ENCODE measurements at regions not wholly inside any gene's neighbourhood (a gene's known extent, or its start where the extent isn't known, plus 50 kb on each side); places are given as distances from the start of the nearest gene placed in this dataset.
"Not testable (repeated sequence)": the region's sequence is repeated elsewhere in the genome, so short reads cannot be mapped to it uniquely, and the experiment has no call there.

DNA sequence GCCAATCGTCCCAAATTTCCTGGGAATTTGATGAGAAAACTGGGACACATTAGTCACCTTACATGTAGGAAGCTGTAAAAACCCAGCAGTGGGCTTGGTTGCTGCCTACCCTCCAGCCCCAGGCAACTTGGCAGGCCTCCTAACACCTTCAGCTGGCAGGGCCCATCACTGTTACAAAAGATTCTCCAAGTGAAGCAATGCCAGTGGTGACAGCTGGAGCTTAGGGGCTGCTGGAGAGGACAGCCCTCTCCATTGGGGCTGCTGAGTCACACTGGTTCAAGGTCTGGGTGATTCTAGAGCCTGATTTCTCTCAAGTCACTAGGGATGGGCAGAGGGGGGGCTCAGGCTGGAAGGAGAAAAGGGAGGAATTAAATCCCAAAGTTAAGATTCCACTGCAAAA lies 180.6 kb downstream of the COPRS start:
- no peak for DNase-seq (ENCODE audit: low read depth)

DNA sequence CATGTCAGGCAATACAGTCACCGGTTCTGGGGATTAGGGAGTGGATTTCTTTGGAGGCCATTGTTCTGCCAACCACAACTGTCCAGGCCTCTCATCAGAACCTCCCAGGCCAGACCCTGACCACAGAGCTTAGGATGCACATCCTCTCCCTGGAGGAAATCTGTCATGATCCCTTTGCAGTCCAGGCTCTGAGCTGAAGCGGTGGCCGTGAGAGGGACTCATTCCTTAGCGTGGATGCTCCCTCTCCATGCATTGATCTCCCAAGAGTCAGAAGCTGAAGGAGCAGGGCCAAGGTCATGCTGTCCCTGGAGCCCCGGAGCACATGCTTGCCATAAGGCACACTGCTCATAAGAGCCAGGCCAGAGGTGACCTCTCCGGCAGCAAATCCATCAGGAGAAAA lies 181.4 kb downstream of the COPRS start:
- DNase-seq (ENCODE audit: low read depth), result no peak

DNA sequence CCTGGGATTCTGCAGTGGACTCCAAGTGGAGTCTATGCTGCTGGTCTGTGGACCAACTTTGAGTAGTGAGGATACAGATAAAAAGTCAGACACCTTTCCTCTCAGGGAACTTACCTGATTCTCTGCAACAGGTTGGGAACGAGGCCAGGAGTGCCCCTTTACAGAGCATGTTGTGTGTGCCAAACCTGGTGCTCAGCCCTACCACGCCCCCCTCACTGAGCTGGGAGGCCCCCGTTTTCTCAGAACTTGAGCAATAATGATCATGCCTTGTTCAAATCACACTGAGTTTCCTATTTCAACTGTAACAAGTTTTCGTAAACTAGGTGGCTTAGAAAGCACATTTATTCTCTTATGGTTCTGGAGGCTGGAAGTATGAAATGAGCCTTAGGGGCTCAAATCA lies 182.0 kb downstream of the COPRS start:
- no peak for DNase-seq (ENCODE audit: low read depth)

DNA sequence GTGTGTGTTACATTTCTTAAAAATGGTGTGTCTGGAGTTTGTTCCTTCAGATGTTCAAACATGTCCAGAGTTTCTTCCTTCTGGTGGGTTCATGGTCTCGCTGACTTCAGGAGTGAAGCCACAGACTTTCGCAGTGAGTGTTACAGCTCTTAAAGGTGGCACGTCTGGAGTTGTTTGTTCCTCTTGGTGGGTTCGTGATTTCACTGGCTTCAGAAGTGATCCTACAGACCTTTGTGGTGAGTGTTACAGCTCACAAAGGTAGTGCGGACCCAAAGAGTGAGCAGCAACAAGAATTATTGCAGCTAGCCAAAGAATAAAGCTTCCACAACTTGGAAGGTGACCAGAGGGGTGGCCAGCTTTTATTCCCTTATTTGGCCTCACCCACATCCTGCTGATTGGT lies 183.7 kb downstream of the COPRS start:
- not testable (repeated sequence) for DNase-seq (ENCODE audit: low read depth)

DNA sequence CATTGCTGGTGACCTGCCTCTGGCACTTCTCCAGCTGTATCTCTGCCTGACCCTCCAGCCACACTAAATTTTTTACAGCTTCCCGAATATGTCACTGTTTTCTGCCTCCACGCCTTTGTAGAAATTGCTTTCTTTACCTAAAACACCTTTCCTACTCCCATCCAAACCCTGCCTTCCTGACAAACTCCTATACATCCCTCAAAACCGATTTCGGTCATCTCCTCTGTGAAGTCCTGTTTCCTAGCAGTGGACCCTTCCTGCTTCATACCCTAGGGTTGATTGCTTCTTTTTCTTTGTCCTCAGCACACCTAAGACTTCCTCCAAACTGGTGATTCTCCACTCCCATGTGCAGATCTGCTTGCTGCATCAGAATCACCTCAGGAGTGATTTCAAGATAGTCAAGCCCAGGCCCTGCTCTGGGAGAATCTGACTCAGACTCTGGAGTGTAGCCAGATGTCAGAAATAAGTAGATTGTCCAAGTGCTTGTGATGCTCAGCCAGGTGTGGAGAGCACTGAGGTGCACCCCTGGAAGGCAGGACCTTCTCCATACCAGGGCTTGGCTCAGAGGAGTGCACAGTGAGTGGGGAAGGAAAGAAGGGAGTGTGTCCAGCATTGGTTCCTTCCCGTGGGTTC lies 184.2 kb downstream of the COPRS start:
- peak; percentile 38 for DNase-seq (ENCODE audit: low read depth)

DNA sequence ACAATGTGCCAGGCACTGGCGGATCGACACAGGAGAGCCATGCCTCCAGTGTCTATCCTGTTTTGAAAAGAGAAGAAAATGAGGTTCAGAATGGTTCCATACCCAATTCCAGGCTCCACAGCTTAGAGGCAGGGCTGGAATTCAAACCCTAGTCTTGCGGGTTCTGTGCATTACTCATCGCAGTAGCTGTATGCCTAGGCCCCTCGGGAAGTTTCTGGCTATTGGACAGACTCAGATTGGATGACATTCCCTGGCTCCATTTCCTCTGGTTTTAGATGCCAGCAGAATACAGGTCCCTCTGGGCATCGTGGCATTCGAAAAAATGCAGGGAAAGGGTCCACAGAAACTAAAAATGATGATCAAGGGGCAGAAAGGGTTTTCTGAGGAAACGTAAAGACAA lies 184.7 kb downstream of the COPRS start:
- DNase-seq (ENCODE audit: low read depth), result peak; percentile 41

DNA sequence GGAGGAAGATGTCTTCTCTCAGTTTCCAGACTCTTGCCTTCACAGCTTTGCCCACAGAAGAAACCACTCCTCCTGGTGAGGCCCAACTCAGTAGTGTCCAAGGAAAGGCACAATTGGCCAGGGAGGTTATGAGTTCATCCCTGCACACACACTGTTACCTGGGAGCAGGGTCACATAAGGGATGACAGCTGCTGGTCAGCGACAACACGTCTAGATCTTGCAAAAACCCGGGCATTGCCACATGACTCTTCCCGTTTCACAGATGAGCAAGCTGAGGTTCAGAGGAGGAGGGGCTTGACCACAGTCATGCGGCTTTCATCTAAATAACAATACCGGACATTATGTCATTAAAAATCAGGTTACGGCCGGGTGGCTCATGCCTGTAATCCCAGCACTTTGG lies 186.0 kb downstream of the COPRS start:
- no peak for DNase-seq (ENCODE audit: low read depth)

DNA sequence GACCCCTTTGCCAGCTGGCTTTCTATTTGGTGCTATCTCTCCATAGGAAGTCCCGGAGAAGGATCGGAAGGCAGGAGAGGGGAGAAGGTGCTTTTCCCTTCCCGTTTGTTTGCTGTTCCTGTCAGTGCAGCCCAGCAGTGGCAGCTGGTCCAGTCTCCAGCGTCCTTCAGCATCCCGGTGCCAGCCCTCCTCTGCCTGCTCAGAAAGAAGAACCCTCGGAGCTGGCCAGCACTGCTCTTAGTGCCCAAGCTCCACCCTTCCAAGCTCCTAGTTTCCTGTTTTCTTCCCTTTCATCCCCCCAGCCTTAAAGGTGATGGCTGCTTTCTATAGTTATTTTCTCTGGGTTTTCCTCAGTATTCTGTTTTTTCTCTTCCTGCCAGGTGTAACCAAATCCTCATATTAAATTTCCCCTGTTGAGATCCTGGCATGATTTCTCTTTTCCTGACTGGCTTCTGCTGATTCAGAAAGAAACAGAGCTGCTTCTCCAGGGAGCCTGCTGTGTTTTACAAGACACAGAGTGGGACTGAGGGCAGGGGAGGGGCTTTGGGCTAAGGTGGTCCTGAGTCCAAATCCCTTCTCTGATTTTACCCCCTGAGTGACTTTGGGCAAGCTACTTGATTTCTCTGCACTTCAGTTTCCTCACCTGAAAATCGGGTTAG lies 186.8 kb downstream of the COPRS start:
- no peak for DNase-seq (ENCODE audit: low read depth)

DNA sequence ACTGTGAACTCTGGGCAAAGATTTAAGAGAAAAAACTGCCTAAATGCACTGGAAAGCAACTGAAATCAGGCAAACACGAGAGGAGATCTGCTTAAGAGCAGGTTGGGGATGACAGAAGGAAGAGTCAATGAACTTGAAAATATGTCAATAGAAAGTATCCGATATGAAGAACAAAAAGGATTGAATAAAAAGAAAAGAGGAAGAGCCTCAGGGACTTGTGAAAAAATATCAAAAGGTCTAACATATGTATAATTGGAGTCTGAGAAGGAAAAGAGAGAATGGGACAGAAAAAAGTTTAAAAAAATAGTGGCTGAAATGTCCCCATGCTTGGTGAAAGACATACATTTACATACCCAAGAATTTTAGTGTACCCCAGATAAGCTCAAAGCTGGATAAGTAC lies 195.5 kb downstream of the COPRS start:
- no peak for DNase-seq (ENCODE audit: low read depth)

DNA sequence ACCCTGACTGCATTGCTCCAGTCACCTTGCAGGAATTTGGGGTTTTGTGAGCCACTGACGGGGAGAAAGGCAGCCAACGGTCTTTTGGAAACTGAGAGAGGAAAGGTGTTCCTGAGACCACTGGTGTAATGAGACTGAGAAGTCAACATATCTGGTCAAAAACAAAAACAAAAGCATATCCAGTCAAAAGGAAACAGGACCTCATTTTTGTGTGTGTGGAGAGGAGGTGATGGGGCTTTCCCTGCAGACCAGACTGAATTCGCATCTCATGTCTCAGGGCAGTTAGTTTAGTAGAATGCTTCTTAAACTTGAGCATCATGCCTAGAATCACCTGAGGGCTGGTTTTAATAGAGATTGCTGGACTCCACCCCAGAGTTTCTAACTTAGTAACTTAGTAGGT lies 198.4 kb downstream of the COPRS start:
- DNase-seq (ENCODE audit: low read depth), result no peak

DNA sequence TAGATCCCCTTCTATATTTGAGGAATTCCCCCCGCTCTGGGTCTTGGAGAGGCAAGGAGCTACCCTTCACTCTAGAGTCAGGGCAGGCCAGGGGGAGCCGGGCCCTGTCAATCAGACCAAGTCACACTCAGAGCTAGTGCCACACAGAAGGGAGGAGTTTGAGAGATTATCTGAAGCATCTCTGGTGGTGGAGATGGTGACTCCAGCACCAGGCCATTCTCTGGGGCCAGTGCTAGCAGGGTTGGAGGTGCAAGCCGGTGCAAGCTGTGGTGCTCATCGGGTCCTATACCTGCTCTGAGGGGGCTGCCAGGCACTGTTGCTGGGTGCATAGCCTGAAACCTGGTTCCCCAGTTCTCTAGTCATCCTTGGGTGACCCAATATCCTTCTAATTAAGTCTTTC lies 201.2 kb downstream of the COPRS start:
- no peak for DNase-seq (ENCODE audit: low read depth)

DNA sequence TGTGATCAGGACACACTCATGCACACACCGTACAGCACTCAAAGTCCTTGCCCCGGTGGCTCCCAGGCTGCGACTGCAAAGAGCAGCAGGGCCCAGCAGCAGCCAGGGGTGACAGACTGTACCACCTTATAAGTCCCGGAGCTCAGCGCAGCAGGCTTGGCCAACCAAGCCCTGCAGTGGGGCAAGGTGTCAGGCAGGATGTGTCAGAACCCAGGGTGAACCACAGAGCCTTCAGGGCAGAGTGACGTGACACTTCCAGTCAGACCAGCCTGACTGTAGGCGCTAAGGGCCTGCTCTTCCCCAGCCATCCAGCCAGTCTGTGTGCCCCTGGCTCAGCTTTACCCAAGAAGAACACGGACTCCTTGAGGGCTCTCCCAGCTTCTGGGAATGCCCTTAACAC lies 204.1 kb downstream of the COPRS start:
- no peak for DNase-seq (ENCODE audit: low read depth)

DNA sequence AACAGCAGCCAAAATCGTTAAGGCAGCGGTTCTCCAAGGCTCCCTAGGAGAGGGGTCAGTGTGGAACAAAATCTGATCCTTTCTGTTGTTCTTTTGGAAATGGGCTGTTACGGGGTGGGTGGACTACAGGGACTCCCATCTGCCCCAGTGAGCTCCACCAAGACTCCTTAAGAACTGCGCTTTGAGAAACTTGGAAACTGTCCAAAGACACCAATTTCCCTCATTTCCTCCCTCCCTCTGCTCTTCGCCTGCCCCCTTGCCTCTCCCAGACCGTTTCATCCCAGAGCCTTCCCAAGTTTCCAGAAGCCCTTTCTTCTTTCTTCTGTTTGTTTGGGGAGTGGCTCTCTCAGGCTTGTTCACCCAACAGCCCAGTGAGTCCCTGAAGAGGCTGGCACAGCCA lies 205.4 kb downstream of the COPRS start:
- no peak for DNase-seq (ENCODE audit: low read depth)

DNA sequence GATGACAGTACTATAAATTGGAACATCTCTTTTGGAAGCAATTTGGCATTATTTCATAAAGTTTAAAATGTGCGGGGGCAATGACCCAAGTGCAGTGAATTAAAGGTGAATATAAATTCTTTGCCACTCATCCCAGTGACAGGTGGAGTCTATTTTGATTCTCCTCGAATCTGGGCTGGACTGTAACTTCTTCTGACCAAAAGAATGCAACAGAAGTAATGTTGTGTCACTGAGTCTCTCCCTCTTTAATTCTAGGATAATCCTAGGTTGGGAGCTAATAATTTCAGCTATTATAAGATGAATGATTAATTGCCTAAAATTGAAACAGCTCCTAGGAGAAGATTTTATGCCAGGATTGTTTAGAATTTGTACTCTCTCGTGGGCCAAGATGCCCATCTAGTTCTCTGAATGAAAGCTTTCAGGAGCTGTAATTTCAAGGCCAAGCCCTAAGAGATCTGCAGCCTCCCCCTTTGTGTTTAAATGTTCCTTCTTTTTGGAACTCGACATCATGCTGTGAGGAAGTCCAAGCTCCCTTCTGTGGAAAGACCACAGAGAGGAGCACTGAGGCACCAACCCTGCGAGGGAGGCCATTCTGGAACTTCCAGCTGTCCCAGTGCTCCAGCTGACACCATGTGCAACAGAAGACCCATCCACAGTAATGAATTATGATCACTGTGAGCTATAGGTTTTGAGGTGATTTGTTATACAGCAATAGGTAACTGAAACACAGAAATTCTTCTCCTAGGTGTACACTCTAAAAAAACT lies 208.1 kb downstream of the COPRS start:
- no peak for DNase-seq (ENCODE audit: low read depth)

DNA sequence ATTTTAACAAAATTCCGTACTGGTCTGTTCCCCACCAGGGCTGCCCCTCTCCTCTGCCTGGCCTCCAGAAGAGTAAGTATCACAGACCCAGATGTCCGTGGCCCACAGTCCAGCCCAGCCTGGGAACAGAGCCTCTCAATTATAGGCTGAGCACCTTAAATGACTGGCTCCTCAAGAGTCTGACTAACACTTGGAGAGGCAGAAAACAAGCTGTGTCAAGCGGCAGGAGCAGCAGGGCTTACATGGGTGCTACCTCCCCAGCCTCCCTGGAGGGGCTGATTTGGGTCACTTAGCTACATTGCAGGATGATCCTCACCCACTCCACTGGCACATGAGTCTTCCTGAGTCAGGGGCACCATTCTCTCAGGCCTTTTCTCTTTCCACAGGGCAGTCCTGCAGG lies 209.7 kb downstream of the COPRS start:
- no peak for DNase-seq (ENCODE audit: low read depth)

DNA sequence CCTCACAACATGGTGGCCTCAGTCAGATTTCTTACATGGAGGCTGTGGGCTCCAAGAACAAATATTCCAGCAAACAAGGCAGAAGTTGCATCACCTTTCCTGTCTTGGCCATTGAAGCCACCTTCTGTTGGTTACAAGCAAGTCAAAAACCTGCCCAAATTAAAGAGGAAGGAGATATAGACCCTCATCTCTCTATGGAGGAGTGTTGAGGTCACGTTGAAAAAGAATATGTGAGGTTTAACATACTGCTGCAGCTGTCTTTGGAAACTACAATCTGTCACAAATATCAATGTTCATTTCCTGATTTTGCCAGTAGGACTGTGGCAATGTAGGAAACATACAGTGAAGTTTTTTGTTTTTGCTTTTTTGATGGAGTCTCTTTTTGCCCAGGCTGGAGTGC lies 211.4 kb downstream of the COPRS start:
- DNase-seq (ENCODE audit: low read depth), result no peak

DNA sequence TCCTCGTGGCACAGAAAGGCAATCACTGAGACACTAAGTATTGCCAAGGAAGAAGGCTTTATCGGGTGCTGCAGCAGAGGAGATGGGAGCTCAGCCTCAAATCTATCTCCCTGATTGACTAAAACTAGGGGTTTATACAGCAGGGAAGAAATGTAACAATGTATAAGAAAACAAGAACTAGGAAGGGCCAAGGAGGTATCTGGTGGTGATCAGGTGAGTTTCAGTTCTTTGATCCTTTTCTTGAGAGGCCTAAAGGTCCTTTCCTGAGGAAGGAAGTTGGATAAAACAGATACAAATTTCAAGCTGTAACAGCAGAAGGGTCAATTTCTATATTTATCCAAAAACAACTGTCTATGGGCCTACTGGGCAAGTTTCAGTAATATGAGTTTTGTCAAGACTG lies 212.4 kb downstream of the COPRS start:
- no peak for DNase-seq (ENCODE audit: low read depth)

DNA sequence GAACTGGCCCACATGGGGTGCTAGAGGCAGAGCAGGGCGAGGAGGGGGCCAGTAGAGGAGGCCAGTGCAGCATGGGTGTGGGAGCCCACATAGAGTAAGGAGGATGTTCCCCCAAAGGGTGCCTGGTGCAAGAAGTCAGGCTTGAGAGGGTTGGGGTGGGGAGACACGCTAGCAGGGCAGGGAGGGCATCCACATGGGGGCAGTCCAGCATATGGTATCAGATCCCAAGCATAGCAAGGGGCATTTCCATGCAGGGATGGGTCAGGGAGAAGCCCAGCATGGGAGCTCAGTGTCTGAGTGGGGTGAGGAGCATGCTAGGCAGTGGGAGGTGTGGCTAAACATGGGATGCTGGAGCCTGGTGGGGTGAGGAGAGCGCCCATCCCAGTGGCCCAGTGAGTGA lies 213.7 kb downstream of the COPRS start:
- DNase-seq (ENCODE audit: low read depth), result no peak

DNA sequence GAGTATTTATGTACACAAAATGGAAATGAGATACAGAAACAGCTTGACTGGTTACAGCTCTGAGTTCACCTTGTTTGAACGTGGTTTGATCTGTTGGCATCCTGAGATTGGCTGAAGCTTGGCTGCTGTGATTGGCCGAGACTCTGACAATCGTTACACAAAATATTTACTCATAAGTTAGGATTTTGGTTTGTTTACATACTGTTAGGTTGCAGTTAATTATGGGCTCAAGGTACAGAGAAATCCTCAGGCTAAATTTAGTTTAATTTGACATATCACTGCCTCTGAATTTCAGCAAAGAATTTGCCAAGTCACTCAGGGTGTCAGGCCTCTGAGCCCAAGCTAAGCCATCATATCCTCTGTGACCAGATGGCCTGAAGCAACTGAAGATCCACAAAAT lies 227.3 kb downstream of the COPRS start:
- DNase-seq (ENCODE audit: low read depth), result no peak

DNA sequence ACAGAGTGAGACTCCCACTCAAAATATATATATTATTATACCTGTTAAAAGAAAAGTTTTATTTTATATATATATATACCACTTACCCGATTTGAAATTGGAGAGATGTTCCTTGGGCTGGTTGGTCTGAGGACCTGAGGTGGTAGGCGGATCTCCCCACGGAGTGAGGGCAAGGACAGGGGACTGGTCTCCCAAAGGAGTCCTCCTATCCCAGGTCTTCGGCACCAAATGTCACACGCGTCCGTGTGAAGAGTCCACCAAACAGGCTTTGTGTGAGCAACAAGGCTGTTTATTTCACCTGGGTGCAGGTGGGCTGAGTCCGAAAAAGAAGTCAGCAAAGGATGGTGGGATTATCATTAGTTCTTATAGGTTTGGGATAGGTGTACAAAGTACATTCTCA lies 228.2 kb downstream of the COPRS start:
- DNase-seq (ENCODE audit: low read depth), result not testable (repeated sequence)

DNA sequence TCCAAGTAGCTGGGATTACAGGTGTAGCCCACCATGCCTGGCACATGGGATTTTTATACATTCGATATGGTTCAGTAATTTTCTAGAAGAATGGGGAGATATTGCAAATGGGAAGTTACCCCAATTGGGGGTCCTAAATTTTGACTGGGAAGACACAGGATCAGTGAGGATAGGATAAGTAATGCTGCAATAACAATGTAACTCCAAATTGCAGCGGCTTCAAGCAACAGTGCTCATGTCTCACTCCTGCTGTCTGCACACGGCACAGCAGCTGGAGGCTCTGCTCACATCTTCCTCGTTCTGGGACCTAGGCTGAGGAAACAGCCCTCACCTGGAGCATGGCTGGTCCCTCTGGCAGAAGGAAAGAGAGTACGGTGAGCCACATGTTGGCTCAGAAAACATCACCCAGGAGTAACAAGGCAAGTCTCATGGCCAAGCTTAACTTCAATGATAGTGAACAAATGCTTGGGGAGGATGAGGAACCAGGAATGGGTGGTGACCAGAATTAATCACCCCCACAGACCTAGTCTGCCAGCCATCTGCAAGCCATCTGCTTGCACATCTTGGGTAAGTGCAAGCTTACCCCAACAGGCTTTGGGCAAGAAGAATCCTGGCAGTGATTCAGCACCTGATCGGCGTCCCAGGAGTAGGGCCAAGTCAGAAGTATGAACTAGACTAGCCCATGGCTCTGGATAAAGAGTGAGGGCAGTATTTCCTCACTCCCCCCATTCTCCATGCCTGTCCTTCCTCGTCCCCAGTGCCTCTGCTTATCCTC lies 229.2 kb downstream of the COPRS start:
- DNase-seq (ENCODE audit: low read depth), result peak; percentile 17

DNA sequence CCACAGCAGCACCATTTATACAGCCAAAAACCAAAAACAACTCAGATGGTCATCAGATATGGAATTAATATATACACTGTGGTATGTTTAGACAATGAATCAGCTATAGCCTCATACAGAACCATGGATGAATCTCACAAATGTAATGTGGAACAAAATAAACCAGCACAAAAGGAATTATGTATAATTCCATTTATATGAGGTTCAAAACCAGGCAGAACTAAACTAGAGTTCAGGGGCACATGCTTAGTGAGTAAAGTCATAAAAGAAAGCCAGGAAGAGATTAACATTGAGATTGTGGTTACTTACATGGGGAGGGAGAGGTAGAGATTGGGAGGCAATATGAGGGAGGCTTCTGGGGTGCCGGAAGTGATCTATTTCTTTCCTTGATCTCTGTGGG lies 231.1 kb downstream of the COPRS start:
- DNase-seq (ENCODE audit: low read depth), result peak; percentile 57

DNA sequence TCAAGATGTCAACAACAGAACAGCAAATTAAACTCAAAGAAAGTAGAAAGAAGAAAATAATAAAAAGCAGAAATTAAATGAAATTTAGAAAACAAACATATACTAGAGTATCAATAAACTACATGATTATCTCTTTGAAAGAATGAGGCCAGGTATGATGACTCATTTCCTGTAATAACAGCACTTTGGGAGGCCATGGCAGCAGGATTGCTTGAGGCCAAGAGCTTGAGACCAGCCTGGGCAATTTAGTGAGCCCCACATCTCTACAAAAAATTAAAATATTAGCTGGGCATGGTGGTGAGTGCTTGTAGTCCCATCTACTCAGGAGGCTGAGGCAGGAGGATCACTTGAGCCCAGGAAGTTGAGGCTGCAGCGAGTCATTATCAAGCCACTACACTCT lies 232.5 kb downstream of the RAB11FIP4 start:
- no peak for DNase-seq (ENCODE audit: low read depth)

Data from HS-27A (cell line).